ENCODE measurements at regions not wholly inside any gene's neighbourhood (a gene's known extent, or its start where the extent isn't known, plus 50 kb on each side); places are given as distances from the start of the nearest gene placed in this dataset.
"Not testable (repeated sequence)": the region's sequence is repeated elsewhere in the genome, so short reads cannot be mapped to it uniquely, and the experiment has no call there.

GRCh38 chr13:57784633-57785032, 153.1 kb downstream of the PCDH17 start:
- DNase-seq = no peak

- no peak for DNase-seq
These were observed 155.7 kb downstream of the PCDH17 start for GRCh38 chr13:57787058-57787791.

DNA sequence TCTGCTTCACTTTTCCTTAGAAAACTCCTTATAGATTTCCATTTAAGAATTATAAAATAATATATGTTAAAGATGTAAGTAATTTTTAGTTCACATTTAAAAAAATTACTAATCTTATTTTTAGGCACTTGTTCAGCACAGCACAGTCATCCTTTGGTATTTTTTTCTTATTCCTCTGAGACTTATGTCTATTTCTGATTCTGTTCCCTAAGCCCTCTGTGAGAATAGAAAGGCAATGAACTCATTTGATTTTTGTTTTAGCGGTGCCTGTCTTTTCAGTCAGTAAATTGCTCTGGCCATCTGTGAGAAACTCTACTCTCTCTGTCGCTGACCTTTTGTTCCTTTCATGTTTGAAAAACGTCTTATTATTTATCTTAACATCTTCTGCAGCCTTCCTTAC, 168.1 kb downstream of the PCDH17 start:
- DNase-seq = no peak

- no peak for DNase-seq
These were observed 182.1 kb downstream of the PCDH17 start for GRCh38 chr13:57813651-57814050.

GRCh38 chr13:57815600-57815999, 184.1 kb downstream of the PCDH17 start:
- no peak for DNase-seq

DNA sequence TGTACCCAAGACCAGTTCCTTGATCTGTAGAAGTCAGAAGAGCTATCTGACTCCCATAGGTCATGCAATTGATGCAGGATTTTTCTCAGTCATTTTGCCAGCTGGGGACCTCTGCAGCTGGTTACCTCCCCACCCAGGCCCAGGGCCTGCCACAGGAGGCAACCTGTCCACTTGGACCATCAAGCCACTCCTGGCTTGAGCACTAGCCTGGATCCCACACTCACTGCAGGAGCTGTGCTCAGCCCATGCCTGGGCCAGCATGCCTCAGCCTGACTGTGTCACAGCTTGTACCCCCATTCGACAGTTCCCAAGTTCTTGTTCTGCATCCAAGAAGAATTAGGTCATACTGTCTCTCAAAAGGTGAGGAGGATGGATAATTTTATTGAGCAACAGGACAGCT, 189.4 kb downstream of the PCDH17 start:
- DNase-seq = no peak

GRCh38 chr13:57823704-57824103, 192.2 kb downstream of the PCDH17 start:
- no peak for DNase-seq

DNA sequence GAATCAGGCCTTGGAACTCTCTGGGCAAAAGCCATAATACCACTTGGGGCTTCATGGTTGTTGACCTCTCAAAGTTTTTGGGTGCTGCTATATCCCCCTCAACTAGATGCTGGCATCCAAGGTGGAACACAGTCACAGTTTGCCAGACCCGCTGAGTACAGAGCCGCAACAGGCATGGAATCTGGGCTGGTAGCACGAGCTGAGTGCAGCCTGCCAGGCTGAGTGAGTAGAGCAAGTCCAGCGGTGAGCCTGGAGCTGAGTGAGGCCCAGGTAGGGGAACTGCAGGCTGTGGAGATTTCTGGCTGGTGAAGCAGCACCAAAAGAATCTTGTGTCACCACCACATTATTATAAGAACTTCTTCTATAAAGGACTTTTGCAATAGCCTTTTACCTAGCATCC, 192.6 kb downstream of the PCDH17 start:
- no peak for DNase-seq

DNA sequence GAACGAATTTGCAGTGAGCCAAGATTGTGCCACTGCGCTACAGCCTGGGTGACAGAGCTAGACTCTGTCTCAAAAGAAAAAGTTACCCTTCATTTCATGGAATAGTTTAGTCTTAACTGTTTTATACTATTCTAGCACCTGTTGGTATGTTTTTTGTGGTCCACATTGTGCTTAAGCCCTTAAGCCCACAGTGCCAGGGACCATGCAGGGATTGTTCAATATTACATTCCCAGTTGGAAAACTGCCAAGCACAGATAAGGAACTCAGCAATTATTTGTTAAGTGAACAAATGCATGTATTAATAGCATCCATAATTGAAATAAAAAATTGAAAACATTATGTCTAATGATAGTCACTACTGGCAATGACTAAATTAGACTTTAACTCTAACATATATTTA, 193.5 kb downstream of the PCDH17 start:
- DNase-seq = no peak

DNA sequence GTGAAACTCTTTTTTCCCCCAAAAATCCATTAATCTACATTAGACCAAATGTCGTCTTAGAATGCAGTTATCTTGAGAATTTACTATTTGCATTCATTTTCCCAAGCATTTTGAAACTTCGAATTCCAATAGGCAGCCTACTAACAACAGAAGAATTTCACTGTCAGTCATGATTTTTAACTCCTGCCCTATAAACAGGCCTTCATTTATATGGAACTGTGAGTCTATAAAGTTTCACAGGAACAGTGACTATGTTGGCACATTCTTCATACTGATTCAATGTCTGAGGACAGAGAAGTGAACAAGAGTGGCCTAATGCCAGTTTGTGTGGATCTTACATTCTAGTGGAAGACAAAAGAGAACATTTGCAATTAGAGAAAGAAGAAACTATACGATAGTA, 198.0 kb downstream of the PCDH17 start:
- no peak for DNase-seq

- no peak for DNase-seq
These were observed 200.6 kb downstream of the PCDH17 start for GRCh38 chr13:57832187-57832586.

DNA sequence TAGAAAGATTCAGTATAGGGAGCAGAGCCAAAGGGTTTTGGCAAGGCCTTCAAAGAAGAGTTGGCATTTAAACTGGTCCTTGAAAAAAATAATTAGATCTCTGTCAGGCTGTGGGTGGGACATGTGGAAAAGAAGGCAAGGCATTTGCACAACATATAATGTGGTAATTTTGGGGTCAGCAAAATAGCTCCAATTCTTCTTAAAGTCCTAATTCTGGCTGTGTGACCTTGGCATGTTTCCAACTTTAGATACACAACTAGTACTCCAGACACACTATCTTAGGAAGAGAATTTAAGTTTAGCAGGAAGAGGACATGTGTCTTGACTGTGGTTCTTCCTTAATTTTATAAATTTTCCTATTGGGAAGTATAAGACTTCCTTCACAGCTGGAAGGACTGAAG, 206.3 kb downstream of the PCDH17 start:
- no peak for DNase-seq

- DNase-seq = no peak
These were observed 212.0 kb downstream of the PCDH17 start for GRCh38 chr13:57843521-57843920.

- no peak for DNase-seq
These were observed 215.1 kb downstream of the PCDH17 start for GRCh38 chr13:57846600-57847173.

- no peak for DNase-seq
These were observed 226.4 kb downstream of the PCDH17 start for GRCh38 chr13:57857945-57858344.

- DNase-seq = no peak
These were observed 226.8 kb downstream of the PCDH17 start for GRCh38 chr13:57858376-57858775.

- no peak for DNase-seq
These were observed 231.3 kb downstream of the PCDH17 start for GRCh38 chr13:57862879-57863278.

- no peak for DNase-seq
These were observed 234.2 kb downstream of the PCDH17 start for GRCh38 chr13:57865600-57866294.

- no peak for DNase-seq
These were observed 243.0 kb downstream of the PCDH17 start for GRCh38 chr13:57874530-57874929.

GRCh38 chr13:57877601-57878000, 246.1 kb downstream of the PCDH17 start:
- no peak for DNase-seq

GRCh38 chr13:57878291-57878690, 246.7 kb downstream of the PCDH17 start:
- DNase-seq = no peak

GRCh38 chr13:57897225-57897624, 265.7 kb downstream of the PCDH17 start:
- no peak for DNase-seq

- no peak for DNase-seq
These were observed 267.6 kb downstream of the PCDH17 start for GRCh38 chr13:57899096-57899495.

- not testable (repeated sequence) for DNase-seq
These were observed 278.3 kb downstream of the PCDH17 start for GRCh38 chr13:57909833-57910232.

Data from right forelimb (tissue), 1 donor.